Hepatocyte (in vitro differentiated cells): ENCODE measurements at regions not wholly inside any gene's neighbourhood (a gene's known extent, or its start where the extent isn't known, plus 50 kb on each side); places are given as distances from the start of the nearest gene placed in this dataset.

Source experiments
- CTCF ChIP-seq: fragments of 200-600 bp; sonication (generic); IDR thresholded peaks from 2 replicates; pipeline ENCODE4 v1.5.1; 2016; ENCODE audit warnings: antibody characterized with exemption, mild to moderate bottlenecking; ENCODE audit not compliant: poor library complexity
- EZH2 ChIP-seq: fragments of 200-600 bp; sonication (generic); IDR thresholded peaks from 2 replicates; pipeline ENCODE4 v1.6.1; 2016; ENCODE audit warnings: antibody characterized with exemption, mild to moderate bottlenecking, borderline replicate concordance
- EZH2phosphoT487 ChIP-seq: fragments of 200-600 bp; sonication (generic); IDR thresholded peaks from one replicate; pipeline ENCODE4 v1.6.1; 2018; ENCODE audit warnings: antibody characterized with exemption, mild to moderate bottlenecking, low read depth, moderate library complexity; ENCODE audit not compliant: unreplicated experiment, severe bottlenecking

GRCh38 chr4:29336861-29337260 lies 1383.3 kb upstream of the PCDH7 start:
- TF ChIP-seq CTCF = no peak
- no peak for TF ChIP-seq EZH2phosphoT487
- TF ChIP-seq EZH2 = no peak
